ENCODE measurements at regions not wholly inside any gene's neighbourhood (a gene's known extent, or its start where the extent isn't known, plus 50 kb on each side); places are given as distances from the start of the nearest gene placed in this dataset.

DNA sequence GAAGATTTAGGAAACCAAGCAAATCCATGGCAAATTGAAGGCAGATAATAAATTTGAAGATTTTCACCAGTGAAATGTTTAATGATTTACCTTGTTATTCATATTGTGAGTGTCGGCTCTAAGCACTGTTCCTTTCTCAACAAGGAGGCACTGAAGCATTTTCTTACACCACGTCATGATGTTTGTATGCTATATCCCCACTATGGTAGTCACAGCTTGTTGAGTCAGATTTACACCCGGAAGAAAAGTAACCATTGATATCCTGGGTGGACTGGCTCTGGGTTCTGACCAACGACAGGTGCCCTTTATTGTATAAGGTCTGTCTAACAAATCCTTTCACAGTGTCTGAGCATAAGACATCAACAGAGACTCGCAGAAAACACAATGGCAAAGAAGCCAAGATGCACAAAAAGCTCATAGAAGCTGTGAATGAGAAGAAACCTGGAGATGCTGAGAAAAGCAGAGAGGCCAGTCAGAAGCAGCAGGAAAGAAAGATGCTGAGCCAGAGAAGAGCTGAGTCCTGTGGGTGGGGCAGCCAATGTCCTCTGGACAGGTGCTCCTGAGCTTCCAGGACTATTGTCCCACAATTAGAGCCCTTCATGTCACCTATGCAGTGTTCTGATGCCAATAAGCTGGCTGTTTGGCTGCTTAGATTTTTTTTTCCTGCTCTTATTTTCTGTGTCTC, 49.7 kb upstream of the ARHGAP5 start:
- no peak for DNase-seq
